Thoracic aorta (tissue), 2 donors: ENCODE measurements at regions not wholly inside any gene's neighbourhood (a gene's known extent, or its start where the extent isn't known, plus 50 kb on each side); places are given as distances from the start of the nearest gene placed in this dataset.
A peak's percentile ranks its signal among the peaks of the same experiment; 100 is the strongest.

Experiments used
- ATAC-seq: fragments of 150-250 bp; one replicate; pipeline ENCODE4 v1.8.0; 2017; ENCODE audit warnings: low read depth; ENCODE audit not compliant: insufficient number of reproducible peaks, low FRiP score
- DNase-seq: peaks from one replicate; pipeline ENCODE4 v3.0.0-alpha.2; 2020; ENCODE audit warnings: low spot score
- H3K27ac ChIP-seq, 2 donors: fragments of 200-600 bp; sonication (generic); 1 replicate in 1 of 2; 2 replicates in 1 of 2; pipeline ENCODE4 v1.5.1; 2016; ENCODE audit warnings: mild to moderate bottlenecking in 2 of 2, moderate library complexity in 2 of 2
- H3K27me3 ChIP-seq: fragments of 200-600 bp; sonication (generic); replicated peaks from 2 replicates; pipeline ENCODE4 v1.6.0; 2016; ENCODE audit warnings: mild to moderate bottlenecking; ENCODE audit not compliant: insufficient read depth
- H3K36me3 ChIP-seq: fragments of 200-600 bp; sonication (generic); one replicate; pipeline ENCODE4 v1.5.1; 2016
- H3K4me1 ChIP-seq, 2 donors: fragments of 200-600 bp; sonication (generic); 1 replicate in 1 of 2; 2 replicates in 1 of 2; pipeline versions ENCODE4 v1.5.1 to v1.6.0; 2016; ENCODE audit warnings: low read depth in 2 of 2, mild to moderate bottlenecking in 1 of 2; ENCODE audit not compliant: control insufficient read depth in 1 of 2
- H3K4me3 ChIP-seq: fragments of 200-600 bp; sonication (generic); 2 replicates; pipeline ENCODE4 v1.5.1; 2016; ENCODE audit warnings: mild to moderate bottlenecking
- H3K9me3 ChIP-seq: fragments of 200-600 bp; sonication (generic); 2 replicates; pipeline ENCODE4 v1.5.1; 2016
- TF ChIP-seq, protein P1 (sequence below): fragments of 200-600 bp; sonication (generic); IDR thresholded peaks from one replicate; pipeline ENCODE4 v1.5.1; 2019; ENCODE audit warnings: antibody characterized with exemption

DNA sequence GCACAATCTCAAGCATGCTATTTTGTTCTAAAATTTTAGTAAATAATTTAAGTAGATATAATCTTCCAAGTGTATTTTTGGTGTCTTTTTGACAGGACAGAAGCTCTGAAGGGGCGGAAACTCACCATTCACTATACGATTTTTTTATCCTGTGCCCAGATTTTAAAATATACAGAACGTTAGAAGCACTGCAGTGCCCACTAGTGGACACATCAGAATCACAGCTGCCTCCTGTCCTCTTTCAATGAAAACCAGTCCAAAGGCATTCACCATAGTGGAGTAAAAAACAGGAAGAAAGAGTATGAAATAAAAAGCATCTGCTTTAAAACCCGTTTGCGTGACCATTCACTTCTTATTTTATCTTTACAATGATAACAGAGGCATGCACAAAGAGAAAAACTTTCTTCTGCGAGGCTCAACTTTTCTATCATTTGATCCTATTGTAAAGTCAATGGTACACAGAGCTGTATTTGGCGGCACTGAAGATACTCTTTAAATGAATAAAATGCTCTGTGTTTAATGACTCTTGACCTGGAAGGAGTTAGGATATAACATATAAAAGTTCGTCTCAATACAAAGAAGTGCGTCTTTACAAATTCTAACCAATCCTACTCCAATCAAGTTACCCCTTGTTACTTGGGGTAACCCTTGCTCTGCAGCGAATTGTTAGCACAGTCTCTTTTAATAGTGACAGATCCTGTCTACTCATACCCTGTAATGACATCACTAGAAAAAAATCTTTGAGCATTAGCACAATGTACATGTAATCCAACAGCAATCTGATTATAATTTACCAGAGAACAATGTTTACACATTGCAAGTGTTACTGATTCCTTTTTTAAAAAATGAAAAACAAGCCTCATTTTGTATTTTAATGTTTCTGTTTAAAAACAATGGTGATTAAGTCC, 339.8 kb upstream of the PSMD7 start:
- Histone ChIP-seq H3K36me3 (no peaks in the 10 kb centered on the region), H3K27me3 (no peaks in the 10 kb centered on the region), H3K4me3 (no peak overlapping the region), H3K9me3 (no peaks in the 10 kb centered on the region), H3K4me1 (no peaks in the 10 kb centered on the region), H3K27ac (no peak overlapping the region)
- TF ChIP-seq, protein P1, sequence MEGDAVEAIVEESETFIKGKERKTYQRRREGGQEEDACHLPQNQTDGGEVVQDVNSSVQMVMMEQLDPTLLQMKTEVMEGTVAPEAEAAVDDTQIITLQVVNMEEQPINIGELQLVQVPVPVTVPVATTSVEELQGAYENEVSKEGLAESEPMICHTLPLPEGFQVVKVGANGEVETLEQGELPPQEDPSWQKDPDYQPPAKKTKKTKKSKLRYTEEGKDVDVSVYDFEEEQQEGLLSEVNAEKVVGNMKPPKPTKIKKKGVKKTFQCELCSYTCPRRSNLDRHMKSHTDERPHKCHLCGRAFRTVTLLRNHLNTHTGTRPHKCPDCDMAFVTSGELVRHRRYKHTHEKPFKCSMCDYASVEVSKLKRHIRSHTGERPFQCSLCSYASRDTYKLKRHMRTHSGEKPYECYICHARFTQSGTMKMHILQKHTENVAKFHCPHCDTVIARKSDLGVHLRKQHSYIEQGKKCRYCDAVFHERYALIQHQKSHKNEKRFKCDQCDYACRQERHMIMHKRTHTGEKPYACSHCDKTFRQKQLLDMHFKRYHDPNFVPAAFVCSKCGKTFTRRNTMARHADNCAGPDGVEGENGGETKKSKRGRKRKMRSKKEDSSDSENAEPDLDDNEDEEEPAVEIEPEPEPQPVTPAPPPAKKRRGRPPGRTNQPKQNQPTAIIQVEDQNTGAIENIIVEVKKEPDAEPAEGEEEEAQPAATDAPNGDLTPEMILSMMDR, result peak; percentile 72
- ATAC-seq (no peak), DNase-seq (no peak)

DNA sequence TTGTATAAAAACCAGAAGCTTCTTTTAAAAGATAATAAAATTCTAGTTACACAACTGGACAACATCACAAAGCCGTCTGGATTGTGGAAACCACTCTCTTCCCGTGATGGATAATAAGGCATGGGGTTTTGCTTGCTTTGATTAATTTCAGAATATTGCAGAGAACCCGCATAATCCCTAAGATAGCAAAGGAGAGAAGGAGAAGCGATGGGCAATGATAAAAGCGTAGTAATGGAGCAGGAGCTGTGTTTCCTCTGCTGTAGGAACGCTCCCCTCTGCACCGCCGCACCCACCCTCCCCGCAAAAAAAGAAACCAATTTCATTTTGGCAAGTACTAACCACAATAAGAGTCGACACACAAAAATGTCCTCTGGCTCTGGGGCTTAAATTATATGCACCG, 340.9 kb upstream of the PSMD7 start:
- no peaks in the 10 kb centered on the region for H3K4me1 ChIP-seq
- H3K4me3 ChIP-seq, result no peak overlapping the region
- no peaks in the 10 kb centered on the region for H3K9me3 ChIP-seq
- TF ChIP-seq, protein P1, result no peak
- no peaks in the 10 kb centered on the region for H3K27me3 ChIP-seq
- no peaks in the 10 kb centered on the region for H3K36me3 ChIP-seq
- ATAC-seq (no peak), DNase-seq (no peak)
- no peak overlapping the region for H3K27ac ChIP-seq

DNA sequence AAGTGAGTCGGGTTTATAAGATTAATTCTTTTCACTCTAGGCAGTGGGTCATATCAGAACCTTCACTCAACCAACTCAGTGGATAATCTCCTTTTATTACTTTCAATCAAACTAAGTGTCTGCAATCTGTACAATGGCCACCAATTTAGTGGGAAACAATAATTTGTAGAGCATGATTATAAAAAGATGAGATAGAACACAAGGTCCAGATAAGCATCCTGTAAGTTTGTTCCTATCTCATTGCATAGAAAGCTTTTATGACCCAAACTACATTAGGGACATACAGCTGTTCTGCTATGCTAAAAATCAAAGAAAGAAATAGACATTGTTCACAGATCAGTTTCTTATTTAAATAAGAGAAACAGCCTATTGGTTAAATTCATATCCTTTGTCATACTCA, 341.4 kb upstream of the PSMD7 start:
- H3K4me3 ChIP-seq, result no peak overlapping the region
- no peaks in the 10 kb centered on the region for H3K4me1 ChIP-seq
- TF ChIP-seq, protein P1, result no peak
- DNase-seq (no peak), ATAC-seq (no peak)
- no peaks in the 10 kb centered on the region for H3K27me3 ChIP-seq
- no peak overlapping the region for H3K27ac ChIP-seq
- H3K9me3 ChIP-seq, result no peaks in the 10 kb centered on the region
- H3K36me3 ChIP-seq, result no peaks in the 10 kb centered on the region

DNA sequence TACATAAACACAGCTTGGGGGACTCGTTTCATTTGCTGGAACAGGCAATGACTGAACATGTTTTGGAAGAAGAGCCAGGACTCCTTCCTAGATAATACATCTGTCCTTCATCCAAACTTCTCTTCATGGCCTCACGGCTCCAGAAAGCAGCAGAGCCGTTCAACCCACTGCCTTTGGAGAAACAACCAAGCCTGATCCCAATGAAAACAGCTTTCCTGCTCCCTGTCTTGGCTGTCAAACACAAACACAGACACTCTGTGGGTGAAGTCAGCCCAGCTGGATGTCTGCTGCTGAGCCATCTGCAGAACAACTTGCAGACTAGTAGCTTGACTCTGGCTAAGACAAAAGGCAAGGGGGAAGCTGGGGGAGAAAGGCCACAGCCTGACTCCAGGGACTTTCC, 345.1 kb upstream of the PSMD7 start:
- TF ChIP-seq, protein P1, result no peak
- no peaks in the 10 kb centered on the region for H3K4me1 ChIP-seq
- H3K27me3 ChIP-seq, result no peaks in the 10 kb centered on the region
- DNase-seq (no peak), ATAC-seq (no peak)
- no peak overlapping the region for H3K4me3 ChIP-seq
- H3K9me3 ChIP-seq, result no peaks in the 10 kb centered on the region
- no peak overlapping the region for H3K27ac ChIP-seq
- no peaks in the 10 kb centered on the region for H3K36me3 ChIP-seq

DNA sequence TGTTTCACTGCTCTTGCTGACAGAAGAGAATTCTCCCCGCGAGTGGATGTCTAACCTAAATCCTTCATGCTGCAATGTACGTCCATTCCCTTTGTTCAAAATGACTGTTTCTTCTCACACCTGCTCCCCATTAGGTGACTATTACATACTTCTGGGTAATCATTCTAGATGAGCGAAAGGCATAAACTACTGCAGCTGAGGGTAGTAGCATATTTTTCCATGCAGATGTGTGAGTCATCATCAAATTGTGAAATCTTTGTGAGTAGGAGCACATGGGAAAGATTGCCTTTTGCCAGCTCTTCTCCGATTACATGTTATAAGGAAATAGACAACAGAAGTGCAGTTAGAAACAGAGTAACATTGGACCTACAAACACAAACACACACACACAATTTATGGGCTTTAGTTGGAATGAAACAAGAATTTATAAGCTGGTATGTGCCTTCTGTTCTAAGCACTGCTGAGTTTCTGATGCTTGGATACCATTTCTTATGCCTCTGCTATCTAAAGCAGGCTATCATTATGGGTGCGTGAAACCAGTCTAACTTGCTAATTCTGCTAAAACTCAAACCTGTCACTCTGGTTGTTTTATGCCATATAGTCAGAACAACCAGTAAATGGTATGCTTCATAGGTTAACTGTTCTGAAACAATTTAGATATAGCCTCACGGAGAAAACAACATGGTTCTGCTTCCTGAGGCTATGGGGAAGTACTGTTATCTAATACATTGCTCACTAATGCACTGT, 346.9 kb upstream of the PSMD7 start:
- TF ChIP-seq, protein P1, result no peak
- H3K36me3 ChIP-seq, result no peaks in the 10 kb centered on the region
- no peaks in the 10 kb centered on the region for H3K27me3 ChIP-seq
- no peaks in the 10 kb centered on the region for H3K4me1 ChIP-seq
- no peak overlapping the region for H3K4me3 ChIP-seq
- ATAC-seq (no peak), DNase-seq (no peak)
- H3K9me3 ChIP-seq, result no peaks in the 10 kb centered on the region
- no peak overlapping the region for H3K27ac ChIP-seq
